ENCODE measurements at regions not wholly inside any gene's neighbourhood (a gene's known extent, or its start where the extent isn't known, plus 50 kb on each side); places are given as distances from the start of the nearest gene placed in this dataset.

DNA sequence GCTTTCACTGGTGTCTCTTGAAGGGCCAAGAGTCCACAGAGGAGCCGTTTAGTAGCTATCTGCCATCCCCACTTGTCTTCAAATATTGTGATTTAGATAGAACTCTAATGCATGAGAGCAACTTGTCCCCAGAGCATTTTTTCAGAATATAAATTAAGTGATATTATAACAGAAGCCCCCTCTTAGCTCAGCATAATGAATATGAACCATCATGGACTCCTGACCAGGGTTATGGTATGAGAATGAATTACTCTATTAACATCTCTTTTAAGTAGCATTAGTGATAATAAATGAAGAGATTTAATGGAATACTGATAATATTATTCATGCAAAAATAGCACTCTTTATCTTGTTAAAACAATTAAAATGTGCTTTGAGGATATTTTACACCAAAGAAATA lies 709.6 kb downstream of the GALR1 start:
- Histone ChIP-seq H4K20me1 (ENCODE audit: insufficient read depth, low read length) (no peaks in the 10 kb centered on the region), H3K4me3 (ENCODE audit: low read depth, low read length, poor library complexity, severe bottlenecking) (no peak overlapping the region), H3K9me3 (ENCODE audit: low read length) (no peaks in the 10 kb centered on the region), H3K4me2 (ENCODE audit: low read length) (no peak overlapping the region), H3K36me3 (ENCODE audit: insufficient read depth, low read length) (no peaks in the 10 kb centered on the region), H3K27ac (ENCODE audit: low read depth, low read length, poor library complexity, severe bottlenecking) (no peak overlapping the region), H3K9me2 (ENCODE audit: insufficient read depth, low read length) (no peaks in the 10 kb centered on the region), H3K79me2 (ENCODE audit: insufficient read depth, low read depth, low read length) (no peaks in the 10 kb centered on the region), H2AFZ (ENCODE audit: low read length) (no peak overlapping the region), H3K4me1 (ENCODE audit: insufficient read depth, low read length, poor library complexity, severe bottlenecking) (no peaks in the 10 kb centered on the region)
- no TSS peak for BruUV-seq (replicated peaks)
- ChIA-PET POLR2A (no interaction called here), CTCF (ENCODE audit: unreplicated experiment) (no interaction called here)
- DNase-seq (ENCODE audit: low spot score) = no peak
- no peak for TF ChIP-seq EZH2phosphoT487 (IDR thresholded peaks at IDR 0.05; ENCODE audit: borderline replicate concordance, low read depth, low read length)
- TF ChIP-seq, protein P1, sequence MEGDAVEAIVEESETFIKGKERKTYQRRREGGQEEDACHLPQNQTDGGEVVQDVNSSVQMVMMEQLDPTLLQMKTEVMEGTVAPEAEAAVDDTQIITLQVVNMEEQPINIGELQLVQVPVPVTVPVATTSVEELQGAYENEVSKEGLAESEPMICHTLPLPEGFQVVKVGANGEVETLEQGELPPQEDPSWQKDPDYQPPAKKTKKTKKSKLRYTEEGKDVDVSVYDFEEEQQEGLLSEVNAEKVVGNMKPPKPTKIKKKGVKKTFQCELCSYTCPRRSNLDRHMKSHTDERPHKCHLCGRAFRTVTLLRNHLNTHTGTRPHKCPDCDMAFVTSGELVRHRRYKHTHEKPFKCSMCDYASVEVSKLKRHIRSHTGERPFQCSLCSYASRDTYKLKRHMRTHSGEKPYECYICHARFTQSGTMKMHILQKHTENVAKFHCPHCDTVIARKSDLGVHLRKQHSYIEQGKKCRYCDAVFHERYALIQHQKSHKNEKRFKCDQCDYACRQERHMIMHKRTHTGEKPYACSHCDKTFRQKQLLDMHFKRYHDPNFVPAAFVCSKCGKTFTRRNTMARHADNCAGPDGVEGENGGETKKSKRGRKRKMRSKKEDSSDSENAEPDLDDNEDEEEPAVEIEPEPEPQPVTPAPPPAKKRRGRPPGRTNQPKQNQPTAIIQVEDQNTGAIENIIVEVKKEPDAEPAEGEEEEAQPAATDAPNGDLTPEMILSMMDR (conservative IDR thresholded peaks at IDR 0.05; ENCODE audit: low read length) = no peak
- intact Hi-C loops (cut with micrococcal nuclease; ENCODE audit: unreplicated experiment) = no loop called here

DNA sequence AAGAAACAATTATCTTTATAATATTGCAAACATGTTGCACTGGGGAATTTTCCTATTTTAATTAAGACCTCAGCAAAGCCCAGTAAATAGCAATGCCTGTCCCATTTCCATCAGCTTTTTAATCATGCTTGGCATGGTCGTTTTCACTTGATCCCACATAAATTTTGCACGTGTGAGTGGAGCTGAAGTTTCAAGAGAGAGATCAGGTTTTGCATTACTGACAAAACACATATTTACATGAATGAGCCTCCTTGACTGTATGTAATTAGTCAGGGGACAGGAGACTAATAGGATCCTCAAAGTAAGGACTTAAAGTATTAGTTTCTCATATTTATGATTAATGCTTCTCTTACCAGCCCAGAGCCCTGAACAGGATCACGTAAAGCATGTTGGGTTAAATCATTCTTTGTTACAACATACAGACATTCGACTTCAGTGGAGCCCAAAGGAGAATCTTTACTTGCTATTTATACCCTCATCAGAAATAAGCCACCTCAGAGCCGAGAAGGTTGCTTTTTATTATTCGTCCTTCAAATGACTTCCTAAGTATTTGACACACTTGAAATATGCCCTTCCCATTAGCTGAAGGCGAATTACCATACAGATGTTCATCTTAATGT lies 711.3 kb downstream of the GALR1 start:
- no peak for DNase-seq (ENCODE audit: low spot score)
- BruUV-seq (replicated peaks) = no TSS peak
- Histone ChIP-seq H3K4me3 (ENCODE audit: low read depth, low read length, poor library complexity, severe bottlenecking) (no peak overlapping the region), H3K36me3 (ENCODE audit: insufficient read depth, low read length) (no peaks in the 10 kb centered on the region), H3K9me3 (ENCODE audit: low read length) (no peaks in the 10 kb centered on the region), H3K9me2 (ENCODE audit: insufficient read depth, low read length) (no peaks in the 10 kb centered on the region), H3K4me2 (ENCODE audit: low read length) (no peak overlapping the region), H3K27ac (ENCODE audit: low read depth, low read length, poor library complexity, severe bottlenecking) (no peak overlapping the region), H3K79me2 (ENCODE audit: insufficient read depth, low read depth, low read length) (no peaks in the 10 kb centered on the region), H4K20me1 (ENCODE audit: insufficient read depth, low read length) (no peaks in the 10 kb centered on the region), H2AFZ (ENCODE audit: low read length) (no peak overlapping the region), H3K4me1 (ENCODE audit: insufficient read depth, low read length, poor library complexity, severe bottlenecking) (no peaks in the 10 kb centered on the region)
- POLR2A ChIA-PET = no interaction called here
- CTCF ChIA-PET (ENCODE audit: unreplicated experiment) = no interaction called here
- intact Hi-C loops (cut with micrococcal nuclease; ENCODE audit: unreplicated experiment) = no loop called here
- TF ChIP-seq, protein P1 (conservative IDR thresholded peaks at IDR 0.05; ENCODE audit: low read length) = no peak
- TF ChIP-seq EZH2phosphoT487 (IDR thresholded peaks at IDR 0.05; ENCODE audit: borderline replicate concordance, low read depth, low read length) = no peak

DNA sequence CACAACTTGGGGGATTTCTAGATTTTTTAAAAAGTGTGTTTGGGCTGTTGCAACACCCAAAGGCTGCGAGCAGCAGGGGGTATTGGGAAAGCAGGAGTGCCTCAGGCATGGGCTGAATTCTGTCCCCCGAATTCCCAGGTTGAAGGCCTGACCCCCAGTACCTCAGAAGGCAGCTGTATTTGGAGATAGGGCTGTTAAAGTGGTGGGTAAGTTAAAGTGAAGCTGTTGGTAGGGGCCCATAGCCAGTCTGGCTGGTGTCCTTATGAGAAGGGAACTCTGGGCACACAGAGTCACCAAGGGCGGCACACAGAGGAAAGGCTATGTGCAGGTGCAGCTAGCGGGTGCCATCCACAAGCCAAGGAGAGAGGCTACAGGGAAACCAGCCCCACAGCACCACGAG lies 717.4 kb downstream of the GALR1 start:
- CTCF ChIA-PET (ENCODE audit: unreplicated experiment) = no interaction called here
- Histone ChIP-seq H3K9me3 (ENCODE audit: low read length) (no peaks in the 10 kb centered on the region), H3K4me1 (ENCODE audit: insufficient read depth, low read length, poor library complexity, severe bottlenecking) (no peaks in the 10 kb centered on the region), H3K4me3 (ENCODE audit: low read depth, low read length, poor library complexity, severe bottlenecking) (no peak overlapping the region), H3K79me2 (ENCODE audit: insufficient read depth, low read depth, low read length) (no peaks in the 10 kb centered on the region), H4K20me1 (ENCODE audit: insufficient read depth, low read length) (no peaks in the 10 kb centered on the region), H3K4me2 (ENCODE audit: low read length) (no peak overlapping the region), H3K36me3 (ENCODE audit: insufficient read depth, low read length) (no peaks in the 10 kb centered on the region), H2AFZ (ENCODE audit: low read length) (no peak overlapping the region), H3K27ac (ENCODE audit: low read depth, low read length, poor library complexity, severe bottlenecking) (no peak overlapping the region), H3K9me2 (ENCODE audit: insufficient read depth, low read length) (no peaks in the 10 kb centered on the region)
- intact Hi-C loops (cut with micrococcal nuclease; ENCODE audit: unreplicated experiment) = no loop called here
- TF ChIP-seq, protein P1 (conservative IDR thresholded peaks at IDR 0.05; ENCODE audit: low read length) = no peak
- TF ChIP-seq EZH2phosphoT487 (IDR thresholded peaks at IDR 0.05; ENCODE audit: borderline replicate concordance, low read depth, low read length) = no peak
- POLR2A ChIA-PET = no interaction called here
- no peak for DNase-seq (ENCODE audit: low spot score)
- no TSS peak for BruUV-seq (replicated peaks)
